Head of caudate nucleus (tissue), 42 donors: ENCODE measurements at regions not wholly inside any gene's neighbourhood (a gene's known extent, or its start where the extent isn't known, plus 50 kb on each side); places are given as distances from the start of the nearest gene placed in this dataset.

Source experiments
- DNase-seq, 42 donors: peaks; one replicate each; pipeline versions ENCODE4 v3.0.0 to v3.0.0-alpha.2; 2020 to 2021; ENCODE audit warnings: mixed read lengths in 7 of 42
- intact Hi-C: fragments of 100-400 bp; cut with DNase I; formaldehyde crosslinking; loops from one replicate; pipeline ENCODE4 v1.15.0; 2022

DNA sequence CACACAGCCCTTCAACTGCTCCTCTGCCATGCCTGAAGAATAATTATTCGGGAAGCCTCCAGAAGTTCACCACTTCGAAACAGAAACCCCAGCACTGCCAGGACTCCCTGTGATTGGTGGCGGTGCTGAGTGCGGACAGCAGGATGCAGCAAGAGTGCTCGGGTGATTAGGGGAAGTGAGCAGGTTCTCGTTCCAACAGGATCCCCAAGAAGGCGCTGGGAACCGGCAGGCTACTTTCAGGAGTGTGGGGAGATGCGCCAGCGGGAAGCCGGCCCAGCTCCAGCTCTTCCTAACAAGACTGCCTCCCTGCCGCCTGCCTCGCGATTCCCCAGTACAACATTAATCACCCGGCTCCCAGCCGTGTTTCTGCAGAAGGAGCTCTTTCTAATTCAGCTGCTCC is 630.2 kb downstream of the BRD1 start:
- intact Hi-C loops, result no loop called here
- DNase-seq, result peak in 39 of 42 donors; percentile 19 to 77 (median 50)

DNA sequence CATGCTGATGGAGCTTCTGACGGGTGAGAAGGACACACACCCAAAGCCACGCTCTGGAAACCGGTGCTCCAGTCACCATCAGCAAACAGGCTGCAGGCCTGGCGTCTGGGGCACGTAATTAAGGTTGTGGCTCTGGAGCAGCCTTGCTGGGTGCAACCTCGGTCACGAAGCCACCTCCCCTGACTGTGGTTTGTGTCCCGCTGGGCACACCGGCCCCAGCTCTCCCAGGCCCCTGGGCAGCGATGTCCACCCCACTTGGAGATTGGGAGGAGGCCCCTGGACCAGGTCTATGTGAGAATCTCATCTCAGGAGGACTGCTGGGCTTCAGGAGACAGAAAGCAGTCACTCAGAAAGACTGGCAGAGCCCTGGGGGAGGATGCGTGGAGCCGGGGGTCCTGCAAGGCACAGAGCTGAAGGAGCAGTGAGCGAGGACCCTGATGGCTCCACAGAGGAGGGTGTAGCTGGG is 631.6 kb downstream of the BRD1 start:
- intact Hi-C loops, result no loop called here
- peak in 5 of 42 donors; percentile 9 to 27 (median 12) for DNase-seq

DNA sequence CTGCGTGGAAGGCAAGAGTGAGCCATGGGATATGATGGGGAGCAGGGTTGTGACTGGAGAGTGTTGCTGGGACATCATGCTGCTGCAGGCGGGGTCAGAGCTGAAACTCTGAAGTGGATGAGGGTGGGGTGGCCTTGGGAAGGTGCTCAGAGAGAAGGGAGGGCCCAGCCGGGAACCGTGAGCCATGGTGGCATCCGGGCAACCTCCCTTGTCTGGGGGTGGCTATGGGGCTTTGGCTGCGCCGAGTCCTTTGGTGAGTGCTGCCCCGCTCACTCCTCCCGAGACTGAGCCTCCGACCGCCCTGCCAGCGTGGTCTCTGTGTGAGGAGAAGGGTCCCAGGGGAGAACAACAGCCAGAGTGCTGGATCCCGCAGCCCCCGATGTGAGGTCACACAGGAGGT is 632.0 kb downstream of the BRD1 start:
- intact Hi-C loops, result no loop called here

DNA sequence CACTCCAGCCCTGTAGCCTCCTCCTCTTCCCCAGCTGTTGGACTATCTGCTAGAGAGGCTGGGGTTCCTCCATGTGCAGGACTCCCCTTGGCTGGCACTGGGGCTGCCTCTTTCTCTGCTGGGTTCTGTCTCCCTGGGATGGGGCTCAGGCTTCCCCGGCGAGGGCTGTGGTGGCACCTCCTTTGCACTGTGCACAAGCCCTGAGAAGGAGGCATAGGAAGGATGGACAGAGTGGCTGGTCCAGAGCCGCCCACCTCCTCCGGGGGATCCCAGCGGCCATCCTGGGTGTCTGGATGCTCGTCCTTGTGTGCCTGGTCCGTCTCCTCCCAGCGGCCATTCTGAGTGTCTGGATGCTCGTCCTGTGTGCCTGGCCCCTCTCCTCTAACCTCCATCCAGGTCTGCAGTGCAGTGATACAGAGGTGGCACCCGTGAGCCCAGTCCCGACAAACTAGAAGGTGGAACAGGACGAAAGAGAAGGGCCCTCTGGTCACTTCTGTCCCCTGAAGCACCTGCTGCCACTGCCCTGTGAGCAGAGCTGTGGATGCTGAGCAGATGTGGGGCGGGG is 633.7 kb downstream of the BRD1 start:
- intact Hi-C loops, result no loop called here
- DNase-seq, result no peak

More for the DNA sequence above, 632.0 kb downstream of the BRD1 start:
- peak in 1 of 42 donors; percentile 14 for DNase-seq

DNA sequence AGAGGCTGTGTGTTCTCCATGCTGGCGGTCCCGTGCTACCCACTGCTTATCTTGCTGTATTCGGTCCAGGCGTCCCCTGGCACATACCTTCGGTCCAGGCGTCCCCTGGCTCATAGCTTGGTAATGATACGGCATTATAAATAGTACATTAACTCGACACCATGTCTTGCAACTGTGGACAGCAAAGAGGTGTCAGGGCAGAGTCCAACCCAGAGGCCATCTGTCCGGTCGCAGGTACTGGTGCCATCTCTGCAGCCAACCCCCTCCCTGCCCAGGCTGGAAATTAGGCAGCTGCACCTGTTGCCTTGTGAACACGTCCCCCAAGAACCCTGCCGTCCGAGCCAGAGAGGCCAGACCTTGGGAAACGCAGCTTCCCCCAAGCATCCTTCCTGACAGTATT is 634.3 kb downstream of the BRD1 start:
- intact Hi-C loops, result no loop called here
- DNase-seq, result no peak

DNA sequence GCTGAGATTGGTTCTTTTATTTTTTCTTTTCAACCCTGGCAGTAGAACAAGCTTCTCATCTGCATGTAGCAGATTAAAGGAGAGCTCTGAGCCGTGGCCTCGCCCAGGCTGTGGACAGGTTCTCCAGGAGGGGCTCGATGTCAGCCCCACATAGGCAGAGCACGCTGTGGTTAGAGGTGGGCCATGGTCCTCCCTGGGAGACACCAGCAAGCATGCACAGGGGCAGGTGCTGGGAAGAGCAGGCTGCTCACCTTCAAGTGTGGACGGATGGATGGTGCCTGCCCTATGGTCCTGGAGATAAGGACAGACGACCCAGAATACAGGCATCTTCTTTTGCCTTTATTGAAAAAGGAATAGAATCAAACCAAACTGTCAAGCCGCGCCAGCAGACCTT is 634.8 kb downstream of the BRD1 start:
- intact Hi-C loops, result no loop called here
- no peak for DNase-seq

DNA sequence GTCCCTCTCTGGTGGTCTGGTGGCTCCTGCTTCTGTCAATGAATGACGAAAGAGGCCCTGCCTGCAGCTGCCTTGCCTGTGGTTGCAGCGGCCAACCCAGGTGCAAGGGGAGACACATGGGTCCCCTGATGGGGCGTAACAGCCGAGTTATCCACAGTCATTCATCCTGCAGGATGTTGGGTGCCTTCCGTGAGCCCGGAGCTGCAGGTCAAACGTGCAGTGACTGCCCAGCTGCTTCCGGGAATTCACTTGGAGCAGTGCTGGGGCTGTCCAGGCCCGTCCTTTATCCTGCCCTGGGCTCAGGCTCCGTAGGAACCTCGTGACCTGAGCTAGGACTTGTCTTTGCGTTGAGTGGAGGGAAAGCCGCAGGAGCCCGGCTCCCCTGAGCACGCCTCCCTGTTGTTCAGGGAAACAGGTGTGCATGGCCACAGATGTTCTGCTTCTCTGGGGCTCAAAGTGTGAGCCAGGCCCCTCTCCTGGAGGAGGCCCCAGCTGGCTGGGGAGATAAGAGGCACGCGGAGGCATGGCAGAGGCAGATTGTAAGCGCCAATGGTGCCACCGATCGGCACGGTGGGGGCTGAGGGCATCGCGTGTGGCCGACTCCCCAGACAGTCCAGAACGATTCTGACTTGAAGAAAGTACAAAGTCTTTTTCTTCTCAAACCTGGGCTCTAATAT is 635.4 kb downstream of the BRD1 start:
- intact Hi-C loops, result no loop called here
- no peak for DNase-seq

DNA sequence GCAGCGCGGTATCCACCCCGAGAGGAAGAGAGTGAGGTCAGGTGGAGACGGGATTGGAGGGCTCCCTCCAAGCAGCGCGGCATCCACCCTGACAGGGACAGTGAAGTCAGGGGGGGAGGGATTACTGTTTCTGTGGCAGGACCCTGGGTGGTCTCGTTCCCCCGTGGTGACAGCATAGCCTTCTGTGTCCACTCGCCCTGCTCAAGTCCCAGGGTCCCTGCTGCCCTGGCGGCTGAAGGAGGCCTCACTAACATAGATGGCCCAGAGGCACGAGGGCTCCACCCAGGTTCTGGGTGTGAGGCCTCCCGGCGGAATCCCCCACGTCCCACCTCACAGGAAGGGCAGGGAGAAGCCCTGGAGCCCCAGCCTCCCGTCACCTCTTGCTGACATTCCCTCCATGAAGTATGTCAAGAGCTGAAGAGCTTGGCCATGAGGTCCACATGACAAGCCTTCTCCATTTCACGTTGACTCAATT is 636.1 kb downstream of the BRD1 start:
- DNase-seq, result no peak
- intact Hi-C loops, result no loop called here

DNA sequence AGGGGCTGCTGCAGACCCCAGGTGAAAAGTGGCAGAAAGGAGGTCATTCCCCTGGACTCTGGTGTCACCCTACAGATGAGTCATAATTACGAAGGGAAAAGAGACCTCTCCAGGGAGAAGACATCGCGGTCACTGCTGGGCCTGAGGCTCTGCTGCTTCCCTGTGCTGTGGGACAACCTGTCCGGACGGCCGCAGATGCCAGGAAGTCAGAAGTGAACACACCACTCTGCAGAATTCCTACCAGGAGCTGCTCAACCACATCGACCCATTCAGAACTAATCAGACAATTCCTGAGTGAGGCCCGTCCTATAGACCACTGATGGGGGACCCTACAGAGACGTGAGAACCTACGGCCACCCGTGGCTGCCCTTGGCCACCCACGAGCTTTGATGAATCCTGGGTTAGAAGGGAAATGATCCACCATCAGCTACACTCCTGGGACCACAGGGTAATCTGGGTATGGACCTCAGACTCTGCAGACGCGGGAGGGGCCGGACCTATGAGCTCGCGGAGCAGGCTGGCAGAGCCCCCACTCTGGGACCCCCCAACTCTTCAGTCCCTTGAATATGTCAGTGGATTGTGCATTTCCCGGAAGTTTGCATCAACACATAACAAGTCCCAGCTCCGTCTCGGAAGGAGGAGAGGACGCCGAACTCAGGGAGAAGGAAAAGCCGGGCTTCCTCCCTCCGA is 636.7 kb downstream of the BRD1 start:
- no peak for DNase-seq

DNA sequence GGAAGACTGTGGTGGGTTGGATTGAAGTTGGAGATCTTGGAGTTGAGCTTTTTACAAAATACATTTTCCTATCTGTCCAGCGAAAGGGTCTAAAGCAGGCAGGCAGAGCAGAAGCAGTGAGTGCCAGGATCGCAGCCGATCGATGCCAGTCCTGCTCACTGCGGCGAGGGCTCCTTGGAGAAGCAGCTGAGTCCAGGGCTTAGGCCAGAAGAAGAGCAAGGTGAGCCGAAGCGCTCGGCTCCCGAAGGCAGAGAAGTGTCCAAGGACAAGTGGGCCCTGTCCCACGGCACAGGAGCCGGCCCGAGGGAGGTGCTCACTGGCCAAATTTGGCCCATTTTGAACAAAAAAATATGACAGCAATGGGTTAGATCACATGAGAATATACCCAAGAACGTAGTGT is 637.8 kb downstream of the BRD1 start:
- no peak for DNase-seq
- intact Hi-C loops, result no loop called here

More for the DNA sequence above, 636.7 kb downstream of the BRD1 start:
- intact Hi-C loops, result no loop called here

DNA sequence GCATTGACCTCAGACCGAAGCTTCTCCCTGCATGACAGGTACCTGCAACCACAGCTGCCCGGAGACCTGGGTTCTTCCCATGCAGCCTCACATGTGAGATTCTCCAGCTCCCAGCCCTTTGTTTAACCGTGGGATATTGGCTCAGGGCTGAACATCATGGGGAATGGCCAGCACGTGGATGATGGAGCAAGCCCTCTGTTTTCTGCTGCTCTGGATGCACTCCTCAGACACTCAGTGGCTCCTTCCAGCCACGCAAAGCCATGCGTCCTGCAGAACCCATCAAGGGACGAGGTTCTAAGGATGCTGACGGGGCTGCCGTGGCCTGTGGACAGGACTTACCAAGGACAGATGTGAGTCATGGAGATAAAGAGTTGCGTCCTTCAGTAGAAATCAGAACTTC is 639.1 kb downstream of the BRD1 start:
- intact Hi-C loops, result no loop called here

DNA sequence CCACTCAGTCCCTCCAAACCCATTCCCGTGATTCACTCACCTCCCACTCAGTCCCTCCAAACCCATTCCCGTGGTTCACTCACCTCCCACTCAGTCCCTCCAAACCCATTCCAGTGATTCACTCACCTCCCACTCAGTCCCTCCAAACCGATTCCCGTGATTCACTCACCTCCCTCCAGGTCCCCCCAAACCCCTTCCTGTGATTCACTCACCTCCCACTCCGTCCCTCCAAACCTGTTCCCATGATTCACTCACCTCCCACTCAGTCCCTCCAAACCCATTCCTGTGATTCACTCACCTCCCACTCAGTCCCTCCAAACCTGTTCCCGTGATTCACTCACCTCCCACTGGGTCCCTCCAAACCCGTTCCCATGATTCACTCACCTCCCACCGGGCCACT is 639.6 kb downstream of the BRD1 start:
- intact Hi-C loops, result no loop called here
- DNase-seq, result peak in 23 of 42 donors; percentile 8 to 65 (median 33)

More for the DNA sequence above, 639.1 kb downstream of the BRD1 start:
- no peak for DNase-seq

DNA sequence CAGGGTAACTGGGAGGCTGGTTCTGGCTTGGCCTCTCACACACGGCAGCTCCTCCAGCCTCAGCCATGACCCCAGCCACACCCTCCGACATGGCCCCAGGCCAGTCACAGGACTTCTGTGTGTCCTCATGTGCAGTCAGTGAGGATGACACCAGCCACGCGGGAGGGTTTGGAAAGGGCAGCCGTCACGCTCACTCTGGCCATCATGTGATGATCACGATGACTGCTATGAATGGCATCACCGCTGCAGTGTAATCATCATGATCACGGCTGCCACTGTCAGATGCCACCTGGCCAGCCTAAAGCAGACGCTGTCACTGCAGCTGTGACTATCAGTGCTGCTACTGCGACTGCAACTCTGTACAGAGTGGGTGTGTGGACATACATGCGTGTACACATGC is 640.9 kb downstream of the BRD1 start:
- intact Hi-C loops, result no loop called here
- DNase-seq, result no peak

DNA sequence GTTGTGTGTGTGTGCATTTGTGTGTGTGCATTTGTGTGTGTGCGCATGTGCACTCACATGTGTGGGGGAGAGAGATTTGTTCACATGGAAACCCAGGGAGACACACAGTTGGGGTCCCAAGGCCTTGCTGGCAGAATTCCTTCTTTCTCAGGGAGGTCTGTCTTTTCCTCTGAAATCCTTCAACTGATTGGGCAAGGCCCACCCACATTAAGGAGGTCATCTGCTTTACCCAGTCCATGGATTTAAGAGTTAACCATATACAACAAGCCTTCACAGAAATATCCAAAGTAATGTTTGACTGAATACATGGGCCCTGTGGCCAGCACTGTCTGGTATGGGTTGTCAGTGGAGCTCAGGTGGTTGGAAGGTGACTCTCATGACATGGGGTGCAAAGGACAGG is 641.4 kb downstream of the BRD1 start:
- intact Hi-C loops, result no loop called here
- no peak for DNase-seq

DNA sequence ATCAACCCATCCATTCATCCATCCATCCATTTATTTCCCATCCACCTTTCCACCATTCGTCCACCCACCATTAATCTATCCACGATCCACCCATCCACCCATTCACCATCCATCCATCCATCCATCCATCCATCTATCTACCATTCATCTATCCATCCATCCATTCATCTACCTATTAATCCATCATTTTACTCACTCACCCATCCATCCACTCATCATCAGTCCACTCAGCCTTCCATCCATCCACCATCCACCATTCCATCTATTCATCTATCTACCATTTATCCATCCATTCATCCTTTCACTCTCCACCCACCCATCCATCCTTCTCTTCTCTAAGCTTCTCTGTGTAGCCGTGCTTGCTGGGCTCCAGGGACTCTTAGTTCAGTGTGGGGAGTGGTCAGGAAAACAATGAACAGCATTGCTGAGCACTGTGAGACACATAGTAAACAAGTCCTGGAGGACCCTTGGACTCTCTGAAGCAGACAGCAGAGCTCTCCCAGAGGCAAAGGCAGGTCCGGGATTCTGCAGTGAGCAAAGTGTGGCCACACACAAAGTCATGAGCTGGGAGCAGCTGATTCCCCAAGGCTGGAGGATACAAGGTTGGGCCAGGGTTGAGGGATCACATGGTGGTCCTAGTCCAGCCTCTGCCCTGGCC is 642.2 kb downstream of the BRD1 start:
- intact Hi-C loops, result no loop called here
- no peak for DNase-seq

DNA sequence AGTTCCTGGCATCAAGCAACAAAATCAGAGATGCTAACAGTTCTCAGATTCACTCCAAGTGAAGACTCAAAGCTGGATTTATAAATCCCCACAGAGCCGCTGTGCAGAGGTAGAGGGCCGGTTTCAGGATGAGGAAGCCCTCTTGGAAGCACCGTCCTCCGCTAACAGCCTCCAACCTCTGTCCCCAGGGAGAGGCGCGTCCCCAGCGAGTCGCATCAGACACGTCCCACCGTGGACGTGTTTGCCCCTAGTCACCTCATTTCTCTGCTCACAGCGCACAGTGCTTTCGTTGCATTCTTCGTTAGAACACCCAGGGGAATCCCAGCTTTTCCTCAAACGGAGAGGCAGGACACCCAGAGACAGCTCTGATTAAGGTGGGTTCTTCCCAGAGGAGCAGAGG is 642.9 kb downstream of the BRD1 start:
- intact Hi-C loops, result no loop called here
- no peak for DNase-seq

DNA sequence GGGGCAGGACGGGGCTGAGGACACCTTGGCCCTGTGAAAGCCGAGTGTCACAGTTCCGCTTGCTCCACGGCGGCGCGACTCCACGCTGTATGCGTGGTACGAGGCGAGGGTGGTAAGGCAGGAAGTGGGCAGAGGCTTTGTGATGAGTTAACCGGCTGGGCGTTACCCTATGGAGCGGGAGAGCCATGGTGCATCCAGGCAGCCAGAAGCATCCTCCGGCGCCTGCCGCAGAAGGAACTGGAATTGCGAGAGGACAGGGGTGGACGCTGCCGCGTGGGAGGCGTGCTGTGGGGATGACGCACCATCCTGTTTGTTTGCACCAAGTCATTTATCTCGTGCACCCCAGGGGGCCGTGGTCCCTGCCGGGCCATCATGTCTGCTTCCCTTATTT is 643.9 kb downstream of the BRD1 start:
- DNase-seq, result no peak
- intact Hi-C loops, result no loop called here

DNA sequence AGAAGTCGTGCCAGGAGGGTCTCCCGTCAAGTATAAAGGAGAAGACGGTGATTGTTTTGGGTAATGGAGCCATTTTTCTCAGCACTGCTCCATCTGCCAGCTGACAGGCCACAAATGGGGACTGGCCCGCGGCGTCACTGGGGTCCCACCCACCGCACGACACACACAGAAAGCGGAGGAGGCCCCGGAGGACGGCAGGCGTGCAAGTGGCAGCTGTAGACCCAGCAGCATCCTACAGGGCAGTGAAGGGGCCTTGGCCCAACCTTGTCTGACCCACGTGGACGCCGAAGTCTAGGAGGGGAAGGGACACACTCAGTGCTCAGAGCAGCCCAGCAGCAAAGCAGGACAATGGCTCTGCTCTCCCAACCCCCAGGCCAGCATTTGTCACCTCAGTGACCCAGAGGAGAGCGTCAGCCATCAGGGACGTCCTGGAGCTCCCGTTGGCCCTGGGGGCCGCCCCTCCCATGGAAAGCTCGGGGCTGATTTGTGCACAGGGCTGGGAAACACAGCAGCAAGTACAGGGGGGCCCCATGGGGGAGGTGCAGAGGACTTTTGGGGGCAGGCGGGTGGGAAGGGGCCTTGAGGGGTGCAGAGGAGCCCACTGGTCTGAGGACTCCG is 644.4 kb downstream of the BRD1 start:
- no peak for DNase-seq
- intact Hi-C loops, result no loop called here

DNA sequence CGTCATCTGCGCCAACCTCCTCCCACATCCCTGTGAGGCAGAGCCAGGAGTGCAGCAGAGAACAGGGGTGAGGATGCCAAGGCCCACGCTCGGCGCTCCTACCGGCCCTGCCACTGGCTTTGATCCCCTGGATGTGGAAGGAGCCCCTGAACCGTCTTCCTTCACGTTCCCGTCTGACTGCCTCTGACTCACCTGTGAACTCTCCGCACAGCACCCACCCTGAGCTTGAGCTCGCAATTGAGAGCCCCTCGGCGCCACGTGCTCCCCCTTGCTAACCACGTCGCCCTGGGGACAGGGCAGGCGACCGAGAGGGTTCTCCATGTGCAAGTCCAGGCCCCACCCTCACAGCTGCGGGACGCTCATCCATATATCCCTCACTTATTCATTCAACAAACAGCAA is 645.3 kb downstream of the BRD1 start:
- peak in 1 of 42 donors; percentile 7 for DNase-seq
- intact Hi-C loops, result no loop called here

DNA sequence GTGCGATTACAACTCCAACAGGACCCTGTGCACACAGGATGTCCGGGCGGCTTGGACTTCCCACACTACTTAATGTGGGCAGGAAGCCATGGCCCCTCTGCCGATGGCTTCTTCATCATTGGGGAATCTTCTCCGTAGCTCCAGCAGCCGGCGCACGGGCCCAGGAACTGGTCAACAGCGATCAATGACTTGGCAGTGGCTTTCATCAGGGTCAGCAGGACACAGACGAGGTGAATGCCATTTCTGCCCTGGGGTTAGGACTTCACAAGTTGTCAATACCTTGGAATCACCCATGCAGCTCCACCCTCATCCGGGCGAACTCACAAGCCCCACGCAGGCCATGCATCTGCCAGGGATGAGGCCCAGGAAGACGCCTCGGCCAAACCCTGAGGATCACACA is 645.7 kb downstream of the BRD1 start:
- intact Hi-C loops, result no loop called here
- no peak for DNase-seq
